Lower lobe of right lung (tissue), 2 donors: ENCODE measurements at regions not wholly inside any gene's neighbourhood (a gene's known extent, or its start where the extent isn't known, plus 50 kb on each side); places are given as distances from the start of the nearest gene placed in this dataset.

Experiments used
- ATAC-seq, 2 donors: fragments of 200-7000 bp; cut with Tn5 transposase; one replicate each; pipeline ENCODE4 v1.9.1; 2020 to 2022; ENCODE audit warnings: mild to moderate bottlenecking in 2 of 2, moderate library complexity in 2 of 2
- DNase-seq: peaks from one replicate; pipeline ENCODE4 v3.0.0-alpha.2; 2020
- H3K27ac ChIP-seq: fragments of 200-600 bp; one replicate; pipeline ENCODE4 v1.8.0; 2022
- H3K27me3 ChIP-seq: fragments of 200-600 bp; one replicate; pipeline ENCODE4 v1.8.0; 2022; ENCODE audit warnings: low read depth
- H3K36me3 ChIP-seq: fragments of 200-600 bp; one replicate; pipeline ENCODE4 v1.8.0; 2022; ENCODE audit warnings: mild to moderate bottlenecking
- H3K4me1 ChIP-seq: fragments of 200-600 bp; one replicate; pipeline ENCODE4 v1.8.0; 2022
- H3K4me3 ChIP-seq: fragments of 200-600 bp; one replicate; pipeline ENCODE4 v1.8.0; 2022; ENCODE audit warnings: mild to moderate bottlenecking
- H3K9me3 ChIP-seq: fragments of 200-600 bp; one replicate; pipeline ENCODE4 v1.8.0; 2022
- intact Hi-C: fragments of 100-400 bp; cut with DNase I; formaldehyde crosslinking; loops from one replicate; pipeline ENCODE4 v1.11.0; 2022
- TF ChIP-seq, protein P1 (sequence below): fragments of 200-600 bp; IDR thresholded peaks from one replicate; pipeline ENCODE4 v1.8.0; 2022; ENCODE audit warnings: antibody characterized with exemption, mild to moderate bottlenecking
- donor health status: DM: no; HTN: yes; CAD: no; lungs with severe emphysema.

DNA sequence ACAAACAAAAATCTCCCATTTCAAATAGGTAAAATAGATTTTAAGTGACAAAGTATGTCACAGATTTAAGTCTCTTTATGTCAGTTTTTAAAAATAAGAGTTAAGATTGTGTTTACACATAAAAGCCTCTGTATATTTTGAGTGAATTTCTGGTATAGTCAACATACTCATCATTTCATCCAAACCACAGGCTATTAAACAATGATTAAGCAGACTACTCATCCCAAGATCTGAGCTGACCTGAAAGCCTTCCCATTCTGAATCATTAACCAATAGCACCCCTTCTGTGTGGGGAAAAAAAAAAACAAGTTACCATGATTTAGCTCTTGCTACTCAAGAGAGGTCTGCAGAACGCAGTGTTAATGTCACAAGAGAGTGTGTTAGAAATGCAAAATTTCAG is 284.4 kb upstream of the NBEA start:
- TF ChIP-seq, protein P1, sequence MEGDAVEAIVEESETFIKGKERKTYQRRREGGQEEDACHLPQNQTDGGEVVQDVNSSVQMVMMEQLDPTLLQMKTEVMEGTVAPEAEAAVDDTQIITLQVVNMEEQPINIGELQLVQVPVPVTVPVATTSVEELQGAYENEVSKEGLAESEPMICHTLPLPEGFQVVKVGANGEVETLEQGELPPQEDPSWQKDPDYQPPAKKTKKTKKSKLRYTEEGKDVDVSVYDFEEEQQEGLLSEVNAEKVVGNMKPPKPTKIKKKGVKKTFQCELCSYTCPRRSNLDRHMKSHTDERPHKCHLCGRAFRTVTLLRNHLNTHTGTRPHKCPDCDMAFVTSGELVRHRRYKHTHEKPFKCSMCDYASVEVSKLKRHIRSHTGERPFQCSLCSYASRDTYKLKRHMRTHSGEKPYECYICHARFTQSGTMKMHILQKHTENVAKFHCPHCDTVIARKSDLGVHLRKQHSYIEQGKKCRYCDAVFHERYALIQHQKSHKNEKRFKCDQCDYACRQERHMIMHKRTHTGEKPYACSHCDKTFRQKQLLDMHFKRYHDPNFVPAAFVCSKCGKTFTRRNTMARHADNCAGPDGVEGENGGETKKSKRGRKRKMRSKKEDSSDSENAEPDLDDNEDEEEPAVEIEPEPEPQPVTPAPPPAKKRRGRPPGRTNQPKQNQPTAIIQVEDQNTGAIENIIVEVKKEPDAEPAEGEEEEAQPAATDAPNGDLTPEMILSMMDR = no peak
- Histone ChIP-seq H3K4me3 (no peak overlapping the region), H3K36me3 (no peaks in the 10 kb centered on the region), H3K27ac (no peak overlapping the region), H3K27me3 (no peaks in the 10 kb centered on the region), H3K9me3 (no peaks in the 10 kb centered on the region), H3K4me1 (peaks cover 4% of the 10 kb centered on the region)
- no peak for DNase-seq
- intact Hi-C loops = no loop called here
- ATAC-seq = no peak

DNA sequence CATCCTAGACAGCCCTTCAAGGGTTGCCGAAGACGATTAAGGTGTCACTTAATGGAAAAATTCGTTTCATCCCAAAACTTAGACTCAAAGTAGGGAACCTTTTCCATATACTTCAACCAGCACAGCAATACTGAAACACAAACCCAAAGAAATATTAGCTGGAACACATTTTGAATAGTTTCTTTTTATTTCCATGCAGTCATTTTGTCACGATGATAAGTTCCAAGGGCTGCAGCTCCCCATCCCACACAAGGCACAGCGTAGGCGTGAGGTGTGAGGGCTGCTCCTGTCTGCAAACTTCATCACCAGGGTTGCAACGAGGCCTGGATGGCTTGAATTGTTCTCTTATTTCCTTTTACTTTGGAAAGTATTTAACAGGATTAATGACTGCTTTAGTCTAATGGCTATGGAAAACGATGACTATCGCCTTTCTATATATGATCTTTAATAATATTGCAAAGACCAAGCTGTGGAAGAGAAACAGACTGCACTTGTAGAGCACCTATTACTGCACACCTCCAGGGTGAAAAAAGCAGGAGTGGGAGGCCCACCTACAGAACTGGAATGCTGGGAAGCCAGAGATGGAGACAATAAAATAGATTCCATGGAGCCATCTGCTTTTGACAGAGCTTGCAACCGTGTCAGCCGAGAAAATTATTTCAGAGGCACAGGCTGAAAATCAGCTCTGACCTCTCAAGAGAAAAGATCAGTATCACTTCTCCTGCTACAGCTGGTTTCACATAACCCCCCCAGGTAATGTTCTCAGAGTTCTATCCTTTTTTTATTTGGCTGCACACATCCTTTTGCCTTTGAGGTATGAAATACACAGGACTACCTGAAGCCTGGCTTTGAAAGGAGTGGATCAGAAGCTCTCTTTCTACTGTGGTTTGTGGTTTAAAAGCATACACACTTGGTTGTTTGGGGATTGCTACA is 274.5 kb upstream of the NBEA start:
- ATAC-seq (no peak), DNase-seq (no peak)
- H3K27me3 ChIP-seq = no peaks in the 10 kb centered on the region
- no peaks in the 10 kb centered on the region for H3K36me3 ChIP-seq
- H3K4me1 ChIP-seq = no peaks in the 10 kb centered on the region
- H3K27ac ChIP-seq = no peak overlapping the region
- H3K4me3 ChIP-seq = no peak overlapping the region
- intact Hi-C loops = no loop called here
- H3K9me3 ChIP-seq = no peaks in the 10 kb centered on the region
- TF ChIP-seq, protein P1 = no peak

DNA sequence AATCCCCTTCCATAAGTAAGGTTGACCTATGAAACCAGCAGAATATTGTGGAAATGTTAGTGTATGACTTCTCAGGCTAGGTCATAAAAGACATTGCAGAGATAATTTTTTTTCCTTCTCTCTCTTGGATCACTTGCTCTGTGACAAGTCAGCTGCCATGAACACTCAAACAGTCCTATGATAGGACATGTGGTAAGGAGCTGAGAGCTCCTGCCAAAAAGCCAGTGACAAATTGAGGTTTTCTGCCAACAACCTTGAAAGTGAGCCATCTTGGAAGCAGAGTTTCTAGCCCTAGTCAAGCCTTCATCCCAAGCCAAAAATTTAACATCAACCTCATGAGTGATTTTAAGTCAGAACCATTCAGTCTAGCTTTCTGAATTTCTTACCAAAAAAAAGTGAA is 270.9 kb upstream of the NBEA start:
- no peaks in the 10 kb centered on the region for H3K9me3 ChIP-seq
- no peak overlapping the region for H3K27ac ChIP-seq
- H3K4me3 ChIP-seq = no peak overlapping the region
- no peak for DNase-seq
- TF ChIP-seq, protein P1 = no peak
- ATAC-seq = no peak
- intact Hi-C loops = no loop called here
- no peaks in the 10 kb centered on the region for H3K36me3 ChIP-seq
- H3K4me1 ChIP-seq = no peaks in the 10 kb centered on the region
- no peaks in the 10 kb centered on the region for H3K27me3 ChIP-seq

DNA sequence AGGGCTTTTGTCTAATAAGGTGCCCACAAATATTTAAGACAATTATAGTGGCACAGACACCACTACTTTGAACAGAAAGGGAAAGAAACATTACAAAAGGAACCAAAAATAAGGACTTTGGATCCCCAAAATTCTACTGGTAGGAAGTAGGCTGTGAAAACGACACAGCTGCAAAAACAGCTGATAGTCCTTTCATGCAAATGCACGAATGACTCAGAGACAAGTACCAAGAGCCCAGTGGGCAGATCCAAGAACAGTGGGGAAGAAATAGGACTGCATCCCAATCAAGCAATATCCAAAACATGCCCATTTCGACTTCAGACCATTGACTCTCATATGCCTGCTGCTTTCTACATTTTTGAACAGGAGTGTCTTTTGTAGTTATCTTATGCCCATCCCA is 269.4 kb upstream of the NBEA start:
- intact Hi-C loops = no loop called here

GRCh38 chr13:34675626-34676025 is 266.4 kb upstream of the NBEA start:
- no peaks in the 10 kb centered on the region for H3K9me3 ChIP-seq
- no peaks in the 10 kb centered on the region for H3K27me3 ChIP-seq
- TF ChIP-seq, protein P1 = no peak
- DNase-seq (no peak), ATAC-seq (no peak)
- H3K4me1 ChIP-seq = no peaks in the 10 kb centered on the region
- intact Hi-C loops = no loop called here
- H3K27ac ChIP-seq = no peak overlapping the region
- H3K4me3 ChIP-seq = no peak overlapping the region
- H3K36me3 ChIP-seq = no peaks in the 10 kb centered on the region

More for the DNA sequence above, 269.4 kb upstream of the NBEA start:
- TF ChIP-seq, protein P1 = no peak
- Histone ChIP-seq H3K4me1 (no peaks in the 10 kb centered on the region), H3K36me3 (no peaks in the 10 kb centered on the region), H3K27ac (no peak overlapping the region), H3K27me3 (no peaks in the 10 kb centered on the region), H3K9me3 (no peaks in the 10 kb centered on the region), H3K4me3 (no peak overlapping the region)
- DNase-seq = no peak
- no peak for ATAC-seq
